HUDEP-2 (cell line): ENCODE measurements at regions not wholly inside any gene's neighbourhood (a gene's known extent, or its start where the extent isn't known, plus 50 kb on each side); places are given as distances from the start of the nearest gene placed in this dataset.
"Not testable (repeated sequence)": the region's sequence is repeated elsewhere in the genome, so short reads cannot be mapped to it uniquely, and the experiment has no call there.

Source experiments
- DNase-seq, 76 experiments: peaks; one replicate each; lab custom pipeline; 2025; ENCODE audit not compliant: unreplicated experiment in 76 of 76; lab: John Stamatoyannopoulos, UW

- no peak for DNase-seq
These were observed 101.7 kb downstream of the BMS1 start for GRCh38 chr10:42883993-42884983.

- no peak for DNase-seq
These were observed 103.1 kb downstream of the BMS1 start for GRCh38 chr10:42885491-42886270.

- no peak for DNase-seq
These were observed 105.3 kb downstream of the BMS1 start for GRCh38 chr10:42887734-42888503.

- no peak for DNase-seq
These were observed 106.0 kb downstream of the BMS1 start for GRCh38 chr10:42888504-42889095.

GRCh38 chr10:42896735-42897134 lies 114.1 kb downstream of the BMS1 start:
- DNase-seq: no peak

GRCh38 chr10:42898037-42898960 lies 115.7 kb downstream of the BMS1 start:
- DNase-seq: no peak

GRCh38 chr10:42899036-42899435 lies 116.4 kb downstream of the BMS1 start:
- no peak for DNase-seq

- DNase-seq: not testable (repeated sequence)
These were observed 117.8 kb downstream of the BMS1 start for GRCh38 chr10:42900346-42900745.

- DNase-seq: no peak
These were observed 128.8 kb downstream of the BMS1 start for GRCh38 chr10:42911359-42911758.

GRCh38 chr10:42916974-42917373 lies 134.4 kb downstream of the BMS1 start:
- DNase-seq: no peak

GRCh38 chr10:42917821-42918220 lies 135.2 kb downstream of the BMS1 start:
- no peak for DNase-seq

GRCh38 chr10:42921951-42922350 lies 139.4 kb downstream of the BMS1 start:
- DNase-seq: no peak

- no peak for DNase-seq
These were observed 141.9 kb downstream of the BMS1 start for GRCh38 chr10:42924484-42924883.

GRCh38 chr10:42926843-42927242 lies 144.2 kb downstream of the BMS1 start:
- DNase-seq: no peak

- DNase-seq: no peak
These were observed 145.5 kb downstream of the BMS1 start for GRCh38 chr10:42928064-42928463.

GRCh38 chr10:42929236-42929635 lies 146.6 kb downstream of the BMS1 start:
- no peak for DNase-seq

GRCh38 chr10:42929993-42930392 lies 146.9 kb upstream of the RET start:
- DNase-seq: no peak

GRCh38 chr10:42930516-42931192 lies 146.2 kb upstream of the RET start:
- DNase-seq: no peak

- DNase-seq: no peak
These were observed 144.8 kb upstream of the RET start for GRCh38 chr10:42932116-42932515.
